GM23338 (cell line): ENCODE measurements at regions not wholly inside any gene's neighbourhood (a gene's known extent, or its start where the extent isn't known, plus 50 kb on each side); places are given as distances from the start of the nearest gene placed in this dataset.
A peak's percentile ranks its signal among the peaks of the same experiment; 100 is the strongest.

Experiments used
- CREB1 ChIP-seq: fragments of 250-450 bp; sonication (Bioruptor Pico); IDR thresholded peaks from 2 replicates; pipeline ENCODE4 v1.5.0; 2020; ENCODE audit warnings: low read depth, mild to moderate bottlenecking, moderate library complexity
- CTCF ChIP-seq, 2 experiments: fragments of 200-600 bp in 1 of 2; sonication (generic) in 1 of 2; conservative IDR thresholded peaks; 2 replicates each; pipeline versions ENCODE4 v1.5.1 to v1.6.1; 2016 to 2017; ENCODE audit warnings: antibody characterized with exemption in 2 of 2, low read depth in 2 of 2, mild to moderate bottlenecking in 2 of 2, moderate library complexity in 1 of 2
- EZH2 ChIP-seq: fragments of 200-600 bp; sonication (generic); IDR thresholded peaks from one replicate; pipeline ENCODE4 v1.8.0; 2017; ENCODE audit warnings: antibody characterized with exemption, mild to moderate bottlenecking, low read depth; ENCODE audit not compliant: unreplicated experiment
- EZH2phosphoT487 ChIP-seq: fragments of 200-600 bp; sonication (generic); IDR thresholded peaks from one replicate; pipeline ENCODE4 v1.8.1; 2018; ENCODE audit warnings: antibody characterized with exemption; ENCODE audit not compliant: unreplicated experiment
- JUNB ChIP-seq: IDR thresholded peaks from one replicate; pipeline ENCODE4 v1.6.1; 2016; ENCODE audit warnings: antibody characterized with exemption; ENCODE audit not compliant: unreplicated experiment
- POLR2AphosphoS5 ChIP-seq: IDR thresholded peaks from 2 replicates; pipeline ENCODE4 v1.6.1; 2016; ENCODE audit warnings: antibody characterized with exemption, low read depth
- REST ChIP-seq: IDR thresholded peaks from one replicate; pipeline ENCODE4 v1.6.1; 2018; ENCODE audit warnings: antibody characterized with exemption; ENCODE audit not compliant: unreplicated experiment
- STAT1 ChIP-seq: IDR thresholded peaks from one replicate; pipeline ENCODE4 v1.6.1; 2016; ENCODE audit warnings: antibody characterized with exemption; ENCODE audit not compliant: unreplicated experiment
- ZNF114 ChIP-seq: fragments of 250-450 bp; sonication (Bioruptor Pico); IDR thresholded peaks from 2 replicates; pipeline ENCODE4 v1.5.0; 2020; ENCODE audit warnings: mild to moderate bottlenecking, moderate library complexity

- TF ChIP-seq POLR2AphosphoS5, result no peak
- no peak for TF ChIP-seq CTCF (conservative IDR thresholded peaks at IDR 0.05; ENCODE audit: low read depth in 2 of 2)
- no peak for TF ChIP-seq REST
- TF ChIP-seq EZH2, result no peak
- TF ChIP-seq JUNB, result no peak
- TF ChIP-seq STAT1, result no peak
- no peak for TF ChIP-seq ZNF114 (CRISPR knock-in tag)
- no peak for TF ChIP-seq EZH2phosphoT487
- TF ChIP-seq CREB1 (CRISPR knock-in tag), result 0 out of 2 replicates have a peak, but pooled peaks have one; percentile 21
Measured at GRCh38 chr10:14429043-14429700, 98.4 kb upstream of the FRMD4A start.
